ENCODE measurements at regions not wholly inside any gene's neighbourhood (a gene's known extent, or its start where the extent isn't known, plus 50 kb on each side); places are given as distances from the start of the nearest gene placed in this dataset.

GRCh38 chr17:33514369-33514768, 221.3 kb upstream of the ASIC2 start:
- DNase-seq (ENCODE audit: low read depth): no peak

GRCh38 chr17:33515974-33516373, 222.9 kb upstream of the ASIC2 start:
- no peak for DNase-seq (ENCODE audit: low read depth)

- no peak for DNase-seq (ENCODE audit: low read depth)
Measured at GRCh38 chr17:33516645-33517044, 223.6 kb upstream of the ASIC2 start.

- no peak for DNase-seq (ENCODE audit: low read depth)
Measured at GRCh38 chr17:33517746-33518145, 224.7 kb upstream of the ASIC2 start.

- DNase-seq (ENCODE audit: low read depth): no peak
Measured at GRCh38 chr17:33519692-33520091, 226.6 kb upstream of the ASIC2 start.

GRCh38 chr17:33520426-33521330, 227.6 kb upstream of the ASIC2 start:
- no peak for DNase-seq (ENCODE audit: low read depth)

- DNase-seq (ENCODE audit: low read depth): no peak
Measured at GRCh38 chr17:33521784-33522183, 228.7 kb upstream of the ASIC2 start.

GRCh38 chr17:33522623-33523022, 229.5 kb upstream of the ASIC2 start:
- no peak for DNase-seq (ENCODE audit: low read depth)

GRCh38 chr17:33523577-33523981, 230.5 kb upstream of the ASIC2 start:
- DNase-seq (ENCODE audit: low read depth): peak; percentile 26

- DNase-seq (ENCODE audit: low read depth): no peak
Measured at GRCh38 chr17:33525186-33525585, 232.1 kb upstream of the ASIC2 start.

GRCh38 chr17:33526717-33527116, 233.6 kb upstream of the ASIC2 start:
- no peak for DNase-seq (ENCODE audit: low read depth)

- DNase-seq (ENCODE audit: low read depth): no peak
Measured at GRCh38 chr17:33527290-33527689, 234.2 kb upstream of the ASIC2 start.

GRCh38 chr17:33528846-33529245, 235.8 kb upstream of the ASIC2 start:
- DNase-seq (ENCODE audit: low read depth): no peak

GRCh38 chr17:33529816-33530215, 236.7 kb upstream of the ASIC2 start:
- DNase-seq (ENCODE audit: low read depth): no peak

- DNase-seq (ENCODE audit: low read depth): no peak
Measured at GRCh38 chr17:33531311-33531710, 238.2 kb upstream of the ASIC2 start.

GRCh38 chr17:33534087-33534486, 241.0 kb upstream of the ASIC2 start:
- DNase-seq (ENCODE audit: low read depth): no peak

GRCh38 chr17:33545124-33545523, 252.0 kb upstream of the ASIC2 start:
- DNase-seq (ENCODE audit: low read depth): no peak

- no peak for DNase-seq (ENCODE audit: low read depth)
Measured at GRCh38 chr17:33550261-33550660, 257.2 kb upstream of the ASIC2 start.

GRCh38 chr17:33551075-33551474, 258.0 kb upstream of the ASIC2 start:
- no peak for DNase-seq (ENCODE audit: low read depth)

GRCh38 chr17:33551911-33552310, 258.8 kb upstream of the ASIC2 start:
- DNase-seq (ENCODE audit: low read depth): no peak

GRCh38 chr17:33560165-33560564, 267.1 kb upstream of the ASIC2 start:
- DNase-seq (ENCODE audit: low read depth): peak; percentile 3

GRCh38 chr17:33560871-33561270, 267.8 kb upstream of the ASIC2 start:
- DNase-seq (ENCODE audit: low read depth): no peak

GRCh38 chr17:33561569-33562334, 268.7 kb upstream of the ASIC2 start:
- DNase-seq (ENCODE audit: low read depth): no peak

Data from amniotic epithelial cell (primary cell).